Pancreas (tissue), 10 donors: ENCODE measurements at regions not wholly inside any gene's neighbourhood (a gene's known extent, or its start where the extent isn't known, plus 50 kb on each side); places are given as distances from the start of the nearest gene placed in this dataset.
"Not testable (repeated sequence)": the region's sequence is repeated elsewhere in the genome, so short reads cannot be mapped to it uniquely, and the experiment has no call there.

Experiments
- ATAC-seq, 4 donors: fragments of 200-7000 bp; cut with Tn5 transposase; one replicate each; pipeline versions ENCODE4 v1.8.0 to v1.9.1; 2020; ENCODE audit warnings: mild to moderate bottlenecking in 4 of 4, moderate library complexity in 4 of 4
- DNase-seq, 6 donors: peaks; one replicate each; pipeline ENCODE4 v3.0.0-alpha.2; 2020
- FAIRE-seq: peaks from 2 replicates; lab custom pipeline; 2012; peaks lifted over from hg19 to GRCh38; lab: Jason Lieb, UNC
- H3K27ac ChIP-seq, 4 donors: fragments of 200-600 bp; sonication (generic); 1 replicate in 3 of 4; 2 replicates in 1 of 4; pipeline versions ENCODE4 v1.5.0 to v1.8.0; 2020
- H3K27me3 ChIP-seq, 4 donors: fragments of 200-600 bp; one replicate each; pipeline ENCODE4 v1.8.0; 2021
- H3K36me3 ChIP-seq, 3 donors: fragments of 200-600 bp; sonication (generic) in 1 of 3; one replicate each; pipeline versions ENCODE4 v1.5.0 to v1.8.0; 2020 to 2021
- H3K4me1 ChIP-seq, 3 donors: fragments of 200-600 bp; one replicate each; pipeline ENCODE4 v1.8.0; 2021
- H3K4me3 ChIP-seq, 4 donors: fragments of 200-600 bp; sonication (generic) in 2 of 4; one replicate each; pipeline versions ENCODE4 v1.5.0 to v1.8.0; 2020 to 2021
- H3K9me3 ChIP-seq, 4 donors: fragments of 200-600 bp; one replicate each; pipeline ENCODE4 v1.8.0; 2021
- WGBS, 2 donors: extraction: QIAGEN DNeasy Blood & Tissue Kit; methylation state at CpG; one replicate each; pipeline ENCODE4 v1.1.7; 2013; 5-methylcytosine and 5-hydroxymethylcytosine counted together
- intact Hi-C, 3 donors: fragments of 100-400 bp; cut with DNase I; formaldehyde crosslinking; loops; one replicate each; pipeline versions ENCODE4 v1.11.1 to v1.14.2; 2022
- TF ChIP-seq, protein P1 (sequence below), 4 donors: fragments of 200-600 bp; sonication (generic) in 3 of 4; IDR thresholded peaks; one replicate each; pipeline versions ENCODE4 v1.5.0 to v1.8.0; 2021; ENCODE audit warnings: antibody characterized with exemption in 4 of 4
- donor health status: healthy with polysubstance abuse.
- donor health status: DM: no; HTN: no; CAD: no; lungs with moderate emphysema.
- donor health status: DM: no; HTN: no; CAD: no.
- donor health status: control.
- donor health status: control.
- donor health status: Bipolar disorder and iron deficiency.
- donor health status: DM: yes; HTN: yes; CAD: no.
- donor health status: DM: no; HTN: no; CAD: no.
- donor health status: DM: no; HTN: no; CAD: no.
- donor health status: DM: yes; HTN: yes; CAD: no.

DNA sequence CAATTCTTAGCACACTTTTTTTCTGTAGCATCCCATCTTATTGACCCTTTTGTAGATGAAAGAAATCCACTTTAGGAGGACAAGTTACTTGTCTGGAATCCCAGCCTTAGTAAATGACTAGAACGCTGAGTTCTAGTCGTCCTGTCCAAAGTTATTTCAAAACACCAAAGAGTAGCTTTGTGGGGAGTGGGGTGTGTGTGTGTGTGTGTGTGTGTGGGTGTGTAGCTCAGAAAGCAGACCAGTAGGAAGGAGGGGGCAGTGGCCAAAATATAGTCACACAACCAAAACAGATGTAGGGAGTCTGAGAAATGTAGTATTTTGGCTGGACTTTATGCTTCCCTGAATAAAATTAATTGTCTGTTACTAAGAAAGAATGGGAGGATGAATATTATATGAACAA, 154.6 kb upstream of the FOLH1 start:
- intact Hi-C loops, H3K27ac ChIP-seq, H3K27me3 ChIP-seq, H3K4me1 ChIP-seq, H3K36me3 ChIP-seq, H3K4me3 ChIP-seq, DNase-seq, FAIRE-seq, H3K9me3 ChIP-seq: not testable (repeated sequence)
- 70 to 74% methylated on average over 2 of the region's 2 CpGs for WGBS, 2 donors
- peak in 1 of 4 donors; percentile 57 for ATAC-seq

DNA sequence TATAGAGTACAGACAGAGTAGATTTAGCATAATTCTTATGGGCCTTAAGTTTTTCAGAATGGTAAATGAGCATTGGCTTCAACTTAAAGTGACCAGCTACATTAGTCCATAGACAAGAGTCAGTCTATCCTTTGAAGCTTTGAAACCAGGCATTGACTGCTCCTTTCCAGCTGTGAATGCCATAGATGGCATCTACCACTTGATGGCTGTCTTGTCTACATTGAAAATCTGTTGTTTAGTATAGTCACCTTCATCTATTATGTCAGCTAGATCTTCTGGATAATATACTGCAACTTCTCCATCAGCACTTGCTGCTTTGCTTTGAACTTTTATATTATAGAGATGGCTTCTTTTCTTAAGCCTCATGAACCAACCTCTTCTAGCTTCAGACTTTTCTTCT, 146.1 kb upstream of the FOLH1 start:
- H3K4me3 ChIP-seq, ATAC-seq, H3K36me3 ChIP-seq, H3K9me3 ChIP-seq, intact Hi-C loops, FAIRE-seq, H3K27ac ChIP-seq, H3K27me3 ChIP-seq, DNase-seq, H3K4me1 ChIP-seq: not testable (repeated sequence)

DNA sequence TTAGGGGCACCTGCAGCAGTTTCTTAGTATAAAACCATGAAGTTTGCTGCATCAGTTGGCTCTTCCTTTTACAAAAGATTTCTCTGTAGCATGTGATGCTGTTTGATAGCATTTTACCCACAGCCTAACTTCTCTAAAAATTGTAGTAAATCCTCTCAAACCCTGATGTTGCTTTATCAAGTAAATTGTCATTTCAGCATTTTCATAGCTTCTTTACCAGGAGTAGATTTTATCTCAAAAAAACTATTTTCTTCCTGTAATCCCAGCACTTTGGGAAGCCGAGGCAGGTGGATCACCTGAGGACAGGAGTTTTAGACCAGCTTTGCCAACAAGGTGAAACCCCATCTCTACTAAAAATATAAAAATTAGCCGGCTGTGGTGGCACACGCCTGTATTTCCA, 144.5 kb upstream of the FOLH1 start:
- H3K4me3 ChIP-seq, H3K27ac ChIP-seq, intact Hi-C loops, H3K27me3 ChIP-seq, DNase-seq, H3K36me3 ChIP-seq, H3K9me3 ChIP-seq, H3K4me1 ChIP-seq, FAIRE-seq, ATAC-seq: not testable (repeated sequence)
- 54 to 72% methylated on average over 3 of the region's 3 CpGs for WGBS, 2 donors

DNA sequence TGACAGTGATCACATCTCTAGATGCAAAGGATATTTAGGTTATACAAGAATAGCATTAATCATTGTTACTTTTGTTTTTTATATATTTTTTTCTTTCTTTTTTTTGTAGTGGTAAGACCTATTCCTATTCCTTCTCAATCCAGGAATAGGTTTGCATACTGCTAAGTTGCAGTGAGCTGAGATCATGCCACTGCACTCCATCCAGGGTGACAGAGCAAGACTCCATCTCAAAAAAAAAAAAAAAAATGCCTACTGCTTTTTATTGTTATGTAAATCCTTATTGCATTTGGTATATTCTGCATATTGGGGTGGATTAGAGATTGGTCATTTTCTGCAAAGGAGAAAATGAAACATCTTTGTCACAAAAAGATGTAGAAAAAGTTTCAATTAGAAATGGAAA, 138.2 kb upstream of the FOLH1 start:
- intact Hi-C loops, H3K27me3 ChIP-seq, ATAC-seq, H3K4me3 ChIP-seq, DNase-seq, H3K4me1 ChIP-seq, H3K27ac ChIP-seq, H3K9me3 ChIP-seq, FAIRE-seq, H3K36me3 ChIP-seq: not testable (repeated sequence)

DNA sequence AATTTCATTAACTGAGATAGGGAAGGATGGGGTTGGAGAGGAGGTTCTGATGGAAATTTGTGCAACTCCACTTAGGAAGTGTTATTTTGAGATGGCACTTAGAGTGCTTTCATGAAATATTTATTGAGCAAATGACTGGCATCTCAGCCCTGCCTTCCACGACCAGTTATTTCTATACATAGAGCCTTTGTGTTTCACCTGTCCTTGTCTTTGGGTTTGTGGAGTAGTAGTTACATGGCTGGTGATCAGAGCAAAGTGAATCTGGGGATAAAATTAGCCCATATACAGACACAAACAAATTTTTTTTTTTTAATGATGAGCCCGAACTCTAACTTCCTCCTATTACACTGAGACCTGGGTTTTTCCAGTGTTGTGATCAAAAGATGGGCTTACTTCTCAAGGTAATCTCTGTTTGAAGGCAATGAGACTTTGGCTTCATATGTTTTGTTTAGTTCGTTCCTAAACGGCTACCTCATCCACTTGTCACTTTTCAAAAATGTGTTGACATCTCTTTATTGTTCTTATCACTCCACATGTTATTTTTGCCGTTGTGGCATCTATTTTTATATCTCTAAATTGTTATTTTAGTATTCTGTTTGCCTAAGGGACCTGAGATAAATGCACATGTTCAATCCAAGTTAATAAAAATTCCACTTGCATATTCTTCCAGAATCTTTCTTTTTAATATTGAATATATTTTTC, 120.2 kb upstream of the FOLH1 start:
- not testable (repeated sequence) for H3K36me3 ChIP-seq

DNA sequence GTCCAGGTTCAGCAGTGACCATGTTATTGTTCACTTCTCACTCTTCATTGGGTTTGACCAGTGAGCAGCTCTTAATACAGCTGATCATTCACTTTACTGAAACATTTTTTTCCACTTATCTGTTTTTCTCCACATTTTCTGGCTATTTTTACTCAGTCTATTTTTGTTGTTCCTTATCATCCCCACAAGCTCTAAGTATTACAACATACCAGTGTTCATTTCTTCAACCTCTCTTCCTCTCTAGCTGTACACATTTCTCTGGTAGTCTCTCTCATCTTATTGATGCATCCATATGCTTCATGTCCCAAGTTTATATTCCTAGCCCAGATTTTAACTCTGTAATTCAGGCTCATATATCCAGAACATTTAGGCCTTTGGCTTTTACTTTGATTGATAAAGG, 119.4 kb upstream of the FOLH1 start:
- H3K4me1 ChIP-seq, intact Hi-C loops, H3K4me3 ChIP-seq, DNase-seq, H3K27me3 ChIP-seq, H3K36me3 ChIP-seq, H3K27ac ChIP-seq, H3K9me3 ChIP-seq, ATAC-seq, FAIRE-seq: not testable (repeated sequence)

More for the DNA sequence above, 120.2 kb upstream of the FOLH1 start:
- DNase-seq, H3K4me1 ChIP-seq, FAIRE-seq, ATAC-seq, H3K27me3 ChIP-seq, H3K27ac ChIP-seq, intact Hi-C loops, H3K4me3 ChIP-seq, H3K9me3 ChIP-seq: not testable (repeated sequence)
- 30 to 41% methylated on average over 5 of the region's 5 CpGs for WGBS, 2 donors

DNA sequence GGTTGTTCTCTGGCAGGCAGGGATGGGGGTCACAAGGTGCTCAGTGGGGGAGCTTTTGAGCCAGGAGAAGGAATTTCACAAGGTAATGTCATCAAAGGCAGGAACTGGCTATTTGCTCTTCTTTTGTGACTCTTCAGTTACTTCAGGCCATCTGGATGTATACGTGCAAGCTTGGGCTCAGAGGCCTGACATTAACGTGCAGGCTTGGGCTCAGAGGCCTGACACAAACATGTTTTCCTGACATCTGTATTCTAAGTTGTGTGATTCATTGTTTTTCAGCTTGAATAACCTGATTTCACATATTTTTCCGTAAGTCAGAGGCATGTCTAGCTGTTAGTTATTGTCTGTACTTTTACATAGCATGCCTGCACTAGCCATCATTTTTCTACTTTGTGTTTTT, 118.2 kb upstream of the FOLH1 start:
- 28 to 39% methylated on average over 3 of the region's 3 CpGs for WGBS, 2 donors
- H3K27me3 ChIP-seq, ATAC-seq, H3K4me3 ChIP-seq, DNase-seq, H3K36me3 ChIP-seq, intact Hi-C loops, H3K27ac ChIP-seq, H3K4me1 ChIP-seq, FAIRE-seq, H3K9me3 ChIP-seq: not testable (repeated sequence)

DNA sequence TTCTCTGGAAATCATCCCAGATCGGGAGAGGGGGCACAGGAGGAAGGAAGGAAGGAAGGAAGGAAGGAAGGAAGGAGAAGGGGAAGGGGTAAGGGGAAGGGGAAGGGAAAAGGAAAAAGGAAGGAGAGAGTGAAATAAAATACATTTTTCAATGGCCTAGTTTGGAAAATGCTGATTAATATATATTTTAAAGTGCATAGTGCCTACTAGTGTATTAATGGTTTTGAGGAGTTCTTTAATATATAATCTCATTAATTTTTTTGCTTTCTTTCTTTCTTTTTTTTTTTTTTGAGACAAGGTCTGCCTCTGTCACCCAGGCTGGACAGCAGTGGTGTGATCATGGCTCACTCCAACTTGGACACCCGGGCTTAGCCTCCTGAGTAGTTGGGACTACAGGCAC, 107.8 kb upstream of the FOLH1 start:
- DNase-seq (no peak), ATAC-seq (no peak), FAIRE-seq (no peak)
- no peaks in the 10 kb centered on the region for H3K9me3 ChIP-seq
- TF ChIP-seq, protein P1, sequence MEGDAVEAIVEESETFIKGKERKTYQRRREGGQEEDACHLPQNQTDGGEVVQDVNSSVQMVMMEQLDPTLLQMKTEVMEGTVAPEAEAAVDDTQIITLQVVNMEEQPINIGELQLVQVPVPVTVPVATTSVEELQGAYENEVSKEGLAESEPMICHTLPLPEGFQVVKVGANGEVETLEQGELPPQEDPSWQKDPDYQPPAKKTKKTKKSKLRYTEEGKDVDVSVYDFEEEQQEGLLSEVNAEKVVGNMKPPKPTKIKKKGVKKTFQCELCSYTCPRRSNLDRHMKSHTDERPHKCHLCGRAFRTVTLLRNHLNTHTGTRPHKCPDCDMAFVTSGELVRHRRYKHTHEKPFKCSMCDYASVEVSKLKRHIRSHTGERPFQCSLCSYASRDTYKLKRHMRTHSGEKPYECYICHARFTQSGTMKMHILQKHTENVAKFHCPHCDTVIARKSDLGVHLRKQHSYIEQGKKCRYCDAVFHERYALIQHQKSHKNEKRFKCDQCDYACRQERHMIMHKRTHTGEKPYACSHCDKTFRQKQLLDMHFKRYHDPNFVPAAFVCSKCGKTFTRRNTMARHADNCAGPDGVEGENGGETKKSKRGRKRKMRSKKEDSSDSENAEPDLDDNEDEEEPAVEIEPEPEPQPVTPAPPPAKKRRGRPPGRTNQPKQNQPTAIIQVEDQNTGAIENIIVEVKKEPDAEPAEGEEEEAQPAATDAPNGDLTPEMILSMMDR (IDR thresholded peaks at IDR 0.05): no peak
- H3K36me3 ChIP-seq: no peaks in the 10 kb centered on the region
- no peak overlapping the region for H3K4me3 ChIP-seq
- no peaks in the 10 kb centered on the region for H3K4me1 ChIP-seq
- no peak overlapping the region for H3K27ac ChIP-seq
- no peaks in the 10 kb centered on the region for H3K27me3 ChIP-seq
- 36 to 54% methylated on average over 2 of the region's 2 CpGs for WGBS, 2 donors
- intact Hi-C loops: no loop called here
